ENCODE measurements at regions not wholly inside any gene's neighbourhood (a gene's known extent, or its start where the extent isn't known, plus 50 kb on each side); places are given as distances from the start of the nearest gene placed in this dataset.
"Not testable (repeated sequence)": the region's sequence is repeated elsewhere in the genome, so short reads cannot be mapped to it uniquely, and the experiment has no call there.

GRCh38 chr4:187357821-187358220 is 634.2 kb upstream of the FAT1 start:
- no peak for DNase-seq (ENCODE audit: low read depth)
- in situ Hi-C loops (cut with HindIII; ENCODE audit: low pct_unique_long_range_greater_than_20kb, low sequenced_read_pairs) = no loop called here

- in situ Hi-C loops (cut with HindIII; ENCODE audit: low pct_unique_long_range_greater_than_20kb, low sequenced_read_pairs) = no loop called here
- peak; percentile 2 for DNase-seq (ENCODE audit: low read depth)
Measured at GRCh38 chr4:187362937-187363857, 632.4 kb upstream of the ZFP42 start.

GRCh38 chr4:187364401-187364800 is 631.2 kb upstream of the ZFP42 start:
- no peak for DNase-seq (ENCODE audit: low read depth)
- in situ Hi-C loops (cut with HindIII; ENCODE audit: low pct_unique_long_range_greater_than_20kb, low sequenced_read_pairs) = no loop called here

GRCh38 chr4:187364851-187365250 is 630.7 kb upstream of the ZFP42 start:
- DNase-seq (ENCODE audit: low read depth) = no peak
- in situ Hi-C loops (cut with HindIII; ENCODE audit: low pct_unique_long_range_greater_than_20kb, low sequenced_read_pairs) = no loop called here

- no peak for DNase-seq (ENCODE audit: low read depth)
- in situ Hi-C loops (cut with HindIII; ENCODE audit: low pct_unique_long_range_greater_than_20kb, low sequenced_read_pairs) = no loop called here
Measured at GRCh38 chr4:187366530-187366929, 629.0 kb upstream of the ZFP42 start.

GRCh38 chr4:187370918-187371317 is 624.7 kb upstream of the ZFP42 start:
- DNase-seq (ENCODE audit: low read depth) = no peak
- in situ Hi-C loops (cut with HindIII; ENCODE audit: low pct_unique_long_range_greater_than_20kb, low sequenced_read_pairs) = no loop called here

GRCh38 chr4:187378441-187378840 is 617.1 kb upstream of the ZFP42 start:
- no peak for DNase-seq (ENCODE audit: low read depth)
- in situ Hi-C loops (cut with HindIII; ENCODE audit: low pct_unique_long_range_greater_than_20kb, low sequenced_read_pairs) = no loop called here

- no peak for DNase-seq (ENCODE audit: low read depth)
- in situ Hi-C loops (cut with HindIII; ENCODE audit: low pct_unique_long_range_greater_than_20kb, low sequenced_read_pairs) = no loop called here
Measured at GRCh38 chr4:187380181-187380581, 615.4 kb upstream of the ZFP42 start.

GRCh38 chr4:187383181-187383580 is 612.4 kb upstream of the ZFP42 start:
- in situ Hi-C loops (cut with HindIII; ENCODE audit: low pct_unique_long_range_greater_than_20kb, low sequenced_read_pairs) = no loop called here

GRCh38 chr4:187387739-187388138 is 607.8 kb upstream of the ZFP42 start:
- no peak for DNase-seq (ENCODE audit: low read depth)

More at GRCh38 chr4:187383181-187383580, 612.4 kb upstream of the ZFP42 start:
- no peak for DNase-seq (ENCODE audit: low read depth)

GRCh38 chr4:187389420-187389819 is 606.2 kb upstream of the ZFP42 start:
- in situ Hi-C loops (cut with HindIII; ENCODE audit: low pct_unique_long_range_greater_than_20kb, low sequenced_read_pairs) = no loop called here
- DNase-seq (ENCODE audit: low read depth) = no peak

More at GRCh38 chr4:187387739-187388138, 607.8 kb upstream of the ZFP42 start:
- in situ Hi-C loops (cut with HindIII; ENCODE audit: low pct_unique_long_range_greater_than_20kb, low sequenced_read_pairs) = no loop called here

- DNase-seq (ENCODE audit: low read depth) = no peak
- in situ Hi-C loops (cut with HindIII; ENCODE audit: low pct_unique_long_range_greater_than_20kb, low sequenced_read_pairs) = no loop called here
Measured at GRCh38 chr4:187390646-187391045, 604.9 kb upstream of the ZFP42 start.

- in situ Hi-C loops (cut with HindIII; ENCODE audit: low pct_unique_long_range_greater_than_20kb, low sequenced_read_pairs) = no loop called here
- DNase-seq (ENCODE audit: low read depth) = no peak
Measured at GRCh38 chr4:187393531-187394344, 601.8 kb upstream of the ZFP42 start.

GRCh38 chr4:187396106-187396505 is 599.5 kb upstream of the ZFP42 start:
- in situ Hi-C loops (cut with HindIII; ENCODE audit: low pct_unique_long_range_greater_than_20kb, low sequenced_read_pairs) = no loop called here
- DNase-seq (ENCODE audit: low read depth) = no peak

- in situ Hi-C loops (cut with HindIII; ENCODE audit: low pct_unique_long_range_greater_than_20kb, low sequenced_read_pairs); DNase-seq (ENCODE audit: low read depth): not testable (repeated sequence)
Measured at GRCh38 chr4:187408447-187408846, 587.1 kb upstream of the ZFP42 start.

- in situ Hi-C loops (cut with HindIII; ENCODE audit: low pct_unique_long_range_greater_than_20kb, low sequenced_read_pairs) = no loop called here
- DNase-seq (ENCODE audit: low read depth) = no peak
Measured at GRCh38 chr4:187413564-187414358, 581.8 kb upstream of the ZFP42 start.

GRCh38 chr4:187414716-187415115 is 580.9 kb upstream of the ZFP42 start:
- in situ Hi-C loops (cut with HindIII; ENCODE audit: low pct_unique_long_range_greater_than_20kb, low sequenced_read_pairs) = no loop called here

GRCh38 chr4:187415231-187415630 is 580.3 kb upstream of the ZFP42 start:
- no peak for DNase-seq (ENCODE audit: low read depth)
- in situ Hi-C loops (cut with HindIII; ENCODE audit: low pct_unique_long_range_greater_than_20kb, low sequenced_read_pairs) = no loop called here

More at GRCh38 chr4:187414716-187415115, 580.9 kb upstream of the ZFP42 start:
- no peak for DNase-seq (ENCODE audit: low read depth)

Data from Caki2 (cell line).